H1 (cell line): ENCODE measurements at regions not wholly inside any gene's neighbourhood (a gene's known extent, or its start where the extent isn't known, plus 50 kb on each side); places are given as distances from the start of the nearest gene placed in this dataset.

ENCODE experiments used
- CTCF ChIA-PET: fragments of 300-600 bp; sonication (Branson Sonifier 250); formaldehyde crosslinking; loops from one replicate; lab custom pipeline; 2021; ENCODE audit not compliant: partially characterized antibody; lab: Charles Lee
- POLR2A ChIA-PET: fragments of 300-600 bp; sonication (Branson Sonifier 250); formaldehyde crosslinking; loops from one replicate; lab custom pipeline; 2021; ENCODE audit warnings: inconsistent platforms; ENCODE audit not compliant: partially characterized antibody; lab: Charles Lee
- DNase-seq, 2 experiments: peaks; one replicate each; pipeline versions ENCODE4 v3.0.0 to v3.0.0-alpha.2; 2010 to 2022; ENCODE audit warnings: low spot score in 2 of 2, low read depth in 1 of 2, mixed read lengths in 1 of 2
- FAIRE-seq: peaks from 2 replicates; lab custom pipeline; 2011; peaks lifted over from hg19 to GRCh38; lab: Jason Lieb, UNC
- H2AFZ ChIP-seq: 2 replicates; pipeline ENCODE4 v1.8.1; 2012; ENCODE audit warnings: low read length, inconsistent platforms
- H2AK5ac ChIP-seq: 2 replicates; pipeline ENCODE4 v1.6.1; 2013; ENCODE audit warnings: low read depth, low read length
- H2BK120ac ChIP-seq: replicated peaks from 2 replicates; pipeline ENCODE3; 2013; ENCODE audit warnings: low read depth, low read length, inconsistent platforms
- H2BK12ac ChIP-seq: 2 replicates; pipeline ENCODE4 v1.6.1; 2013; ENCODE audit warnings: low read depth, low read length
- H2BK15ac ChIP-seq: 2 replicates; pipeline ENCODE4 v1.6.1; 2013; ENCODE audit warnings: low read length
- H2BK20ac ChIP-seq: 2 replicates; pipeline ENCODE4 v1.6.1; 2013; ENCODE audit warnings: low read length
- H2BK5ac ChIP-seq: 2 replicates; pipeline ENCODE4 v1.6.1; 2013; ENCODE audit warnings: low read depth, low read length
- H3K14ac ChIP-seq: 2 replicates; pipeline ENCODE4 v1.6.1; 2013; ENCODE audit warnings: inconsistent platforms; ENCODE audit not compliant: insufficient read length
- H3K18ac ChIP-seq: 2 replicates; pipeline ENCODE4 v1.6.1; 2013; ENCODE audit warnings: low read length; ENCODE audit errors: extremely low read depth
- H3K23ac ChIP-seq: 2 replicates; pipeline ENCODE4 v1.6.1; 2013; ENCODE audit warnings: inconsistent platforms; ENCODE audit not compliant: insufficient read length
- H3K23me2 ChIP-seq: 2 replicates; pipeline ENCODE4 v1.6.1; 2013; ENCODE audit warnings: low read depth, low read length
- H3K27ac ChIP-seq: 2 replicates; pipeline ENCODE4 v1.6.1; 2011; ENCODE audit warnings: low read depth, low read length, inconsistent platforms
- H3K27me3 ChIP-seq, 4 experiments: replicated peaks in 1 of 4; 1 replicate in 1 of 4; 2 replicates in 3 of 4; pipeline versions ENCODE4 v1.6.1 to v1.8.1; 2011 to 2013; ENCODE audit warnings: low read length in 3 of 4, mild to moderate bottlenecking in 3 of 4, inconsistent platforms in 2 of 4, mixed read lengths in 2 of 4, moderate library complexity in 1 of 4; ENCODE audit not compliant: control insufficient read depth in 3 of 4, insufficient read depth in 3 of 4; ENCODE audit errors: extremely low read depth in 1 of 4
- H3K36me3 ChIP-seq, 4 experiments: 2 replicates each; pipeline versions ENCODE4 v1.6.1 to v1.8.1; 2011 to 2013; ENCODE audit warnings: mild to moderate bottlenecking in 4 of 4, low read length in 3 of 4, moderate library complexity in 2 of 4, control low read depth in 1 of 4, inconsistent platforms in 1 of 4; ENCODE audit not compliant: insufficient read depth in 4 of 4, control insufficient read depth in 2 of 4
- H3K4ac ChIP-seq: replicated peaks from 2 replicates; pipeline ENCODE3; 2013; ENCODE audit warnings: low read length, low read depth, mixed read lengths, inconsistent platforms; ENCODE audit not compliant: insufficient read length
- H3K4me1 ChIP-seq, 4 experiments: replicated peaks in 1 of 4; 1 replicate in 1 of 4; 2 replicates in 3 of 4; pipeline versions ENCODE4 v1.6.1 to v1.8.1; 2011 to 2013; ENCODE audit warnings: low read length in 3 of 4, inconsistent platforms in 2 of 4, mixed read lengths in 1 of 4; ENCODE audit not compliant: insufficient read depth in 4 of 4, control insufficient read depth in 3 of 4
- H3K4me2 ChIP-seq, 2 experiments: 2 replicates each; pipeline versions ENCODE4 v1.6.1 to v1.8.1; 2011 to 2013; ENCODE audit warnings: low read depth in 2 of 2, low read length in 2 of 2, control low read depth in 1 of 2, inconsistent platforms in 1 of 2, mild to moderate bottlenecking in 1 of 2; ENCODE audit not compliant: insufficient read depth in 1 of 2
- H3K4me3 ChIP-seq, 4 experiments: fragments of 200-600, 300-600 bp in 1 of 4; sonication (generic), shearing (Covaris generic), sonication (Bioruptor Twin) in 1 of 4; 2 replicates each; pipeline versions ENCODE4 v1.5.1 to v1.8.1; 2011 to 2016; ENCODE audit warnings: low read length in 4 of 4, low read depth in 3 of 4, control low read depth in 2 of 4, inconsistent platforms in 2 of 4, mild to moderate bottlenecking in 2 of 4, mixed read lengths in 1 of 4, moderate library complexity in 1 of 4; ENCODE audit not compliant: insufficient read depth in 2 of 4; ENCODE audit errors: extremely low read depth in 1 of 4
- H3K56ac ChIP-seq: replicated peaks from 2 replicates; pipeline ENCODE3; 2013; ENCODE audit warnings: low read depth, mild to moderate bottlenecking, mixed read lengths, low read length, inconsistent platforms; ENCODE audit not compliant: insufficient read length
- H3K79me1 ChIP-seq: 2 replicates; pipeline ENCODE4 v1.6.1; 2013; ENCODE audit warnings: low read depth, low read length, control low read depth
- H3K79me2 ChIP-seq, 2 experiments: 2 replicates each; pipeline versions ENCODE4 v1.6.1 to v1.8.1; 2012 to 2013; ENCODE audit warnings: low read length in 2 of 2, mild to moderate bottlenecking in 2 of 2, inconsistent platforms in 1 of 2; ENCODE audit not compliant: insufficient read depth in 2 of 2, control insufficient read depth in 1 of 2
- H3K9ac ChIP-seq, 4 experiments: replicated peaks in 1 of 4; 1 replicate in 1 of 4; 2 replicates in 3 of 4; pipeline versions ENCODE4 v1.6.1 to v1.8.1; 2011 to 2013; ENCODE audit warnings: low read depth in 3 of 4, low read length in 3 of 4, control low read depth in 2 of 4, mild to moderate bottlenecking in 2 of 4, moderate library complexity in 2 of 4, inconsistent platforms in 1 of 4; ENCODE audit errors: extremely low read depth in 1 of 4
- H3K9me3 ChIP-seq, 2 experiments: 2 replicates each; pipeline versions ENCODE4 v1.6.1 to v1.8.1; 2012 to 2013; ENCODE audit warnings: mild to moderate bottlenecking in 2 of 2, moderate library complexity in 2 of 2, control low read depth in 1 of 2, inconsistent platforms in 1 of 2, low read depth in 1 of 2, low read length in 1 of 2, mixed read lengths in 1 of 2; ENCODE audit not compliant: insufficient read depth in 2 of 2
- H4K20me1 ChIP-seq, 2 experiments: replicated peaks in 1 of 2; 2 replicates each; pipeline versions ENCODE3 to v1.8.1; 2011 to 2013; ENCODE audit warnings: inconsistent platforms in 2 of 2, low read length in 2 of 2, mild to moderate bottlenecking in 1 of 2; ENCODE audit not compliant: insufficient read depth in 2 of 2, control insufficient read depth in 1 of 2
- H4K5ac ChIP-seq: 2 replicates; pipeline ENCODE4 v1.6.1; 2013; ENCODE audit warnings: low read length, low read depth, mixed read lengths, inconsistent platforms; ENCODE audit not compliant: insufficient read length
- H4K8ac ChIP-seq: 2 replicates; pipeline ENCODE4 v1.8.0; 2013; ENCODE audit warnings: mild to moderate bottlenecking, moderate library complexity, low read length, inconsistent platforms; ENCODE audit not compliant: insufficient read depth; ENCODE audit errors: extremely low read depth
- H4K91ac ChIP-seq: replicated peaks from 2 replicates; pipeline ENCODE3; 2013; ENCODE audit warnings: low read length, mixed read lengths, inconsistent platforms; ENCODE audit not compliant: insufficient read length
- BRCA1 ChIP-seq: IDR thresholded peaks from 2 replicates; pipeline ENCODE4 v1.6.1; 2012; ENCODE audit warnings: low read depth, low read length, improper control_type of control experiment
- CBX8 ChIP-seq: fragments of 300-800, 300-1000 bp; sonication (generic); IDR thresholded peaks from 2 replicates; pipeline ENCODE4 v1.7.1; 2016; ENCODE audit warnings: low read depth, low read length, borderline replicate concordance
- CHD2 ChIP-seq: IDR thresholded peaks from 2 replicates; pipeline ENCODE4 v1.6.1; 2012; ENCODE audit warnings: low read length, improper control_type of control experiment
- CREB1 ChIP-seq: IDR thresholded peaks from 2 replicates; pipeline ENCODE4 v1.6.1; 2012; ENCODE audit warnings: inconsistent platforms
- CTBP2 ChIP-seq: IDR thresholded peaks from 2 replicates; pipeline ENCODE4 v1.7.0; 2011; ENCODE audit warnings: borderline replicate concordance, mild to moderate bottlenecking, moderate library complexity, mixed read lengths, low read length; ENCODE audit not compliant: insufficient read depth, insufficient read length
- HDAC2 ChIP-seq, 2 experiments: fragments of 300-600 bp in 1 of 2; sonication (generic) in 1 of 2; IDR thresholded peaks; 2 replicates each; pipeline ENCODE4 v1.6.1; 2011 to 2012; ENCODE audit warnings: low read depth in 2 of 2, low read length in 2 of 2, mild to moderate bottlenecking in 2 of 2, moderate library complexity in 2 of 2, borderline replicate concordance in 1 of 2, inconsistent platforms in 1 of 2
- HDAC6 ChIP-seq: IDR thresholded peaks from one replicate; pipeline ENCODE4 v1.7.1; 2012; ENCODE audit warnings: low read depth, mild to moderate bottlenecking, inconsistent platforms, low read length, moderate library complexity
- KDM5A ChIP-seq: fragments of 200-600 bp; IDR thresholded peaks from 2 replicates; pipeline ENCODE4 v1.7.1; 2012; ENCODE audit warnings: mild to moderate bottlenecking, low read length, inconsistent platforms, mixed read lengths
- RBBP5 ChIP-seq: IDR thresholded peaks from 2 replicates; pipeline ENCODE4 v1.7.1; 2012; ENCODE audit warnings: low read depth, mild to moderate bottlenecking, inconsistent platforms, low read length, moderate library complexity, borderline replicate concordance
- SIRT6 ChIP-seq: IDR thresholded peaks from one replicate; pipeline ENCODE4 v1.7.1; 2012; ENCODE audit warnings: low read length, inconsistent platforms
- WGBS, 2 experiments: shearing (Covaris generic) in 1 of 2; methylation state at CpG; one replicate each; pipeline versions ENCODE4 v1.1.6 to v1.1.7; 2013 to 2015; ENCODE audit warnings: low lambda C conversion rate in 2 of 2, mixed read lengths in 2 of 2, inconsistent platforms in 1 of 2, low coverage in 1 of 2, missing lambda C conversion rate in 1 of 2; ENCODE audit not compliant: insufficient replicate concordance in 2 of 2, insufficient coverage in 1 of 2, insufficient read length in 1 of 2; ENCODE audit errors: extremely low coverage in 1 of 2, missing lambda C conversion rate in 1 of 2; 5-methylcytosine and 5-hydroxymethylcytosine counted together
- TF ChIP-seq, protein P1 (sequence below): IDR thresholded peaks from 2 replicates; pipeline ENCODE4 v1.6.1; 2012; ENCODE audit warnings: inconsistent platforms
- TF ChIP-seq, protein P2 (sequence below): IDR thresholded peaks from 2 replicates; pipeline ENCODE4 v1.6.1; 2011; ENCODE audit warnings: low read length, improper control_type of control experiment
- TF ChIP-seq, protein P3 (sequence below): IDR thresholded peaks from 2 replicates; pipeline ENCODE4 v1.6.1; 2011; ENCODE audit warnings: low read depth, mild to moderate bottlenecking, low read length; ENCODE audit not compliant: insufficient read depth

DNA sequence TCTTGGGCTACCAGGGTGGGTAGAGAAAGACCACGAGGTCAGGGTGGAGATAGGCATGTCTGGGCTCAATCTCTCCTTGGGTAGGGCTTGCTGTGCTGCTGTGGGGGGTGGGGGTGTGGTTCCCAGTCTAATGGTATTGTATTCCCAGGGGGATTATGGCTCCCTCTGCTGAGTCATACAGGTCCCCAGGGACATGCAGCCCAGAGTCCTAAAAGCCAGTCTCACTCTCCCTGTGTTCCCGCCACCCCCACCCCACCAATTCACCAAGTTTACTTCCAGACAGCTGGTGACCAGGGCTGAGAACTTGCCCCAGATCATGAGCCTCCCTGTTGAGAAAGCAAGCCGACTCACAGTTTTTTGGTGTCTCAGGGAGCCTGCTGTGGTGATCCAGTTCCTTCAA lies 367.6 kb downstream of the C12orf75 start:
- CTCF ChIA-PET: interaction anchor here (1.0 to 1.9 kb wide), 2 partner anchors 8 to 437 kb away, joined by 3 to 8 read pairs; no protein-coding TSS in a partner anchor
- H2AFZ ChIP-seq: no peak overlapping the region
- H2BK12ac ChIP-seq: no peak overlapping the region
- no peak overlapping the region for H3K18ac ChIP-seq
- no peak overlapping the region for H3K4me3 ChIP-seq
- H2BK5ac ChIP-seq: no peak overlapping the region
- H3K9me3 ChIP-seq: peaks cover 0 to 5% of the 10 kb centered on the region in 2 experiments; a peak in 1 of 4 replicates
- H4K20me1 ChIP-seq: no peaks in the 10 kb centered on the region
- H3K4ac ChIP-seq: no peak overlapping the region
- 0 out of 7 replicates have a peak, but pooled peaks cover 0 to under 1% (median 0%) of the 10 kb centered on the region in 4 experiments for H3K27me3 ChIP-seq
- H3K23ac ChIP-seq: no peak overlapping the region
- H2AK5ac ChIP-seq: no peak overlapping the region
- H4K91ac ChIP-seq: no peak overlapping the region
- 83% methylated on average over 3 of the region's 3 CpGs; no CpG with 5 or more reads in 1 of the 2 experiments for WGBS, 2 experiments
- no peaks in the 10 kb centered on the region for H3K79me2 ChIP-seq
- no peaks in the 10 kb centered on the region for H3K23me2 ChIP-seq
- no peak overlapping the region for H4K5ac ChIP-seq
- H3K9ac ChIP-seq: no peak overlapping the region
- H3K56ac ChIP-seq: no peak overlapping the region
- H4K8ac ChIP-seq: no peak overlapping the region
- H2BK120ac ChIP-seq: no peak overlapping the region
- no peak for TF ChIP-seq CTBP2
- TF ChIP-seq, protein P1, sequence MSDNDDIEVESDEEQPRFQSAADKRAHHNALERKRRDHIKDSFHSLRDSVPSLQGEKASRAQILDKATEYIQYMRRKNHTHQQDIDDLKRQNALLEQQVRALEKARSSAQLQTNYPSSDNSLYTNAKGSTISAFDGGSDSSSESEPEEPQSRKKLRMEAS: no peak
- no peak for TF ChIP-seq KDM5A
- TF ChIP-seq CBX8: no peak
- no peak for TF ChIP-seq SIRT6
- TF ChIP-seq RBBP5: no peak
- TF ChIP-seq, protein P2, sequence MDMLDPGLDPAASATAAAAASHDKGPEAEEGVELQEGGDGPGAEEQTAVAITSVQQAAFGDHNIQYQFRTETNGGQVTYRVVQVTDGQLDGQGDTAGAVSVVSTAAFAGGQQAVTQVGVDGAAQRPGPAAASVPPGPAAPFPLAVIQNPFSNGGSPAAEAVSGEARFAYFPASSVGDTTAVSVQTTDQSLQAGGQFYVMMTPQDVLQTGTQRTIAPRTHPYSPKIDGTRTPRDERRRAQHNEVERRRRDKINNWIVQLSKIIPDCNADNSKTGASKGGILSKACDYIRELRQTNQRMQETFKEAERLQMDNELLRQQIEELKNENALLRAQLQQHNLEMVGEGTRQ: no peak
- no peak for TF ChIP-seq HDAC2 (IDR thresholded peaks at IDR 0.05; ENCODE audit: borderline replicate concordance in 1 of 2, low read depth in 2 of 2, low read length in 2 of 2)
- no peak for TF ChIP-seq CHD2
- TF ChIP-seq HDAC6: no peak
- TF ChIP-seq, protein P3, sequence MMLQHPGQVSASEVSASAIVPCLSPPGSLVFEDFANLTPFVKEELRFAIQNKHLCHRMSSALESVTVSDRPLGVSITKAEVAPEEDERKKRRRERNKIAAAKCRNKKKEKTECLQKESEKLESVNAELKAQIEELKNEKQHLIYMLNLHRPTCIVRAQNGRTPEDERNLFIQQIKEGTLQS: no peak
- no peak for TF ChIP-seq BRCA1
- no peak for TF ChIP-seq CREB1
- DNase-seq (no peak), FAIRE-seq (no peak)
- H3K36me3 ChIP-seq: no peaks in the 10 kb centered on the region
- H2BK20ac ChIP-seq: no peak overlapping the region
- H3K27ac ChIP-seq: no peak overlapping the region
- H3K79me1 ChIP-seq: no peaks in the 10 kb centered on the region
- no peaks in the 10 kb centered on the region for H3K4me1 ChIP-seq
- POLR2A ChIA-PET: no interaction called here
- H3K4me2 ChIP-seq: no peak overlapping the region
- no peak overlapping the region for H2BK15ac ChIP-seq
- H3K14ac ChIP-seq: no peak overlapping the region
